HEK293T (cell line): ENCODE measurements at regions not wholly inside any gene's neighbourhood (a gene's known extent, or its start where the extent isn't known, plus 50 kb on each side); places are given as distances from the start of the nearest gene placed in this dataset.

ENCODE experiments used
- CTCF ChIA-PET: fragments of 350-600 bp; formaldehyde crosslinking; extraction: SDS; loops from one replicate; lab custom pipeline; 2021; ENCODE audit warnings: antibody characterized with exemption, inconsistent platforms; lab: Yijun Ruan, JAX
- POLR2A ChIA-PET: fragments of 350-600 bp; formaldehyde crosslinking; extraction: SDS; loops from one replicate; lab custom pipeline; 2020; ENCODE audit warnings: antibody characterized with exemption, inconsistent platforms; lab: Yijun Ruan, JAX
- DNase-seq: peaks from one replicate; pipeline ENCODE4 v3.0.0; 2012; ENCODE audit warnings: mixed read lengths; ENCODE audit errors: extremely low spot score
- ARNT ChIP-seq: fragments of 450-650 bp; IDR thresholded peaks from 2 replicates; pipeline ENCODE4 v1.6.1; 2017; ENCODE audit warnings: mild to moderate bottlenecking
- BHLHE40 ChIP-seq: fragments of 450-650 bp; IDR thresholded peaks from 2 replicates; pipeline ENCODE4 v1.6.1; 2016; ENCODE audit warnings: mild to moderate bottlenecking, moderate library complexity, borderline replicate concordance
- CTBP1 ChIP-seq: fragments of 450-650 bp; IDR thresholded peaks from 2 replicates; pipeline ENCODE4 v1.6.1; 2016; ENCODE audit warnings: borderline replicate concordance
- ELF4 ChIP-seq: fragments of 450-650 bp; IDR thresholded peaks from 2 replicates; pipeline ENCODE4 v1.6.1; 2017; ENCODE audit warnings: antibody characterized with exemption
- FOXA1 ChIP-seq: fragments of 450-650 bp; IDR thresholded peaks from 2 replicates; pipeline ENCODE4 v1.6.1; 2016; ENCODE audit warnings: mild to moderate bottlenecking
- FOXK2 ChIP-seq: fragments of 450-650 bp; IDR thresholded peaks from 2 replicates; pipeline ENCODE4 v1.6.1; 2016; ENCODE audit warnings: mild to moderate bottlenecking
- FOXM1 ChIP-seq: fragments of 450-650 bp; IDR thresholded peaks from 2 replicates; pipeline ENCODE4 v1.6.1; 2017; ENCODE audit warnings: mild to moderate bottlenecking, borderline replicate concordance
- HDGF ChIP-seq: fragments of 450-650 bp; IDR thresholded peaks from 2 replicates; pipeline ENCODE4 v1.6.1; 2017; ENCODE audit warnings: antibody characterized with exemption, borderline replicate concordance
- L3MBTL2 ChIP-seq: fragments of 450-650 bp; conservative IDR thresholded peaks from 2 replicates; pipeline ENCODE4 v1.6.1; 2016; ENCODE audit warnings: mild to moderate bottlenecking
- LEF1 ChIP-seq: fragments of 450-650 bp; IDR thresholded peaks from 2 replicates; pipeline ENCODE4 v1.6.1; 2017; ENCODE audit warnings: mild to moderate bottlenecking, borderline replicate concordance
- NFRKB ChIP-seq: fragments of 450-650 bp; IDR thresholded peaks from 2 replicates; pipeline ENCODE4 v1.6.1; 2016; ENCODE audit warnings: mild to moderate bottlenecking, moderate library complexity
- PKNOX1 ChIP-seq: fragments of 450-650 bp; IDR thresholded peaks from 2 replicates; pipeline ENCODE4 v1.6.1; 2016
- SP1 ChIP-seq: fragments of 450-650 bp; IDR thresholded peaks from 2 replicates; pipeline ENCODE4 v1.6.1; 2017
- SUZ12 ChIP-seq: fragments of 450-650 bp; IDR thresholded peaks from 2 replicates; pipeline ENCODE4 v1.6.1; 2016; ENCODE audit warnings: mild to moderate bottlenecking
- TARDBP ChIP-seq: fragments of 450-650 bp; IDR thresholded peaks from 2 replicates; pipeline ENCODE4 v1.6.1; 2016
- ZNF384 ChIP-seq: fragments of 450-650 bp; IDR thresholded peaks from 2 replicates; pipeline ENCODE4 v1.6.1; 2016

- no peak for TF ChIP-seq FOXK2
- TF ChIP-seq FOXA1, result no peak
- TF ChIP-seq L3MBTL2, result no peak
- no peak for TF ChIP-seq ELF4
- no peak for TF ChIP-seq NFRKB
- no peak for TF ChIP-seq LEF1
- TF ChIP-seq PKNOX1, result no peak
- TF ChIP-seq TARDBP, result no peak
- ChIA-PET CTCF (interaction anchor here (1.3 kb wide), 1 partner anchor 14 kb away, joined by 3 read pairs; no protein-coding TSS in a partner anchor), POLR2A (no interaction called here)
- DNase-seq, result no peak
These were observed 87.7 kb upstream of the TLL1 start for GRCh38 chr4:165785337-165785736.

DNA sequence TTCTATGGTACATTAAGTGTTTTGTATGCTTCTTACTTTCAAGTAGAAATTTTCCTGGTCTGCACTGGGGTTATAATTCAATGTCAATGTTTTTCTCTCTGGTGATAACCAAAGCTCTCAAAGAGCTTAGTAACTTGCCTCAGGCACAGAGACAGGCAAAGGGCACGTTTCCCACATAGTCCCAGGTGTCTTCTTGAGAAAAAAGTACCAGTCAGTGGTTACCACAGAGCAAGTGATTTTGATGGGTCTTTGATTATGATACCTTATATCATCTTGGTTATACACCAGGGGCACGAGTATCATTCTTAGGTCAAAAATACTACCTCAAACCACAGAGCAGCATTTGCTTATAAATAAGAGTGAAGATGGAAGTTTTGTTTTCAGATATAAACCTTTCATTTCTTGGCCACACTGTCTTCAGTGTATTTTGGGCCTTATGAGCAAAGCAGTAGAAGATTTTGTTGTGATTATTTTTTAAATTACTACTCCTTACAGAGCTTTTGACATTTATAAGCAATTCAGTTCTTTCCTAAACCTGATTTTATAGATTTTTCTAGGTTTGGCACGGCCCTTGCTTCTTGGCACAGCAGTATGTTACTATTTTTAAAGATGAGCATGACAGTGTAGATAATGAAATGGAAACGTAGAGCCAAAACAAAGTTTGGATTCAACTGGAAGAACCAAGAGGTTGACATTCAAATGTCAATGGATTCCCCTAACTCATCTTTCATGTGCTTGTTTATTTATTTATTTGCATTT lies 85.3 kb upstream of the TLL1 start:
- DNase-seq, result no peak
- CTCF ChIA-PET, result no interaction called here
- POLR2A ChIA-PET, result no interaction called here
- TF ChIP-seq BHLHE40 (no peak), L3MBTL2 (no peak), FOXM1 (no peak), NFRKB (no peak), CTBP1 (no peak), HDGF (no peak), ELF4 (no peak), FOXK2 (no peak), SP1 (no peak), LEF1 (no peak), TARDBP (no peak), FOXA1 (no peak), ZNF384 (no peak), SUZ12 (no peak), ARNT (no peak), PKNOX1 (no peak)

- ChIA-PET POLR2A (no interaction called here), CTCF (no interaction called here)
- no peak for TF ChIP-seq ARNT
- no peak for TF ChIP-seq SP1
- no peak for DNase-seq
These were observed 84.2 kb upstream of the TLL1 start for GRCh38 chr4:165788686-165789463.

DNA sequence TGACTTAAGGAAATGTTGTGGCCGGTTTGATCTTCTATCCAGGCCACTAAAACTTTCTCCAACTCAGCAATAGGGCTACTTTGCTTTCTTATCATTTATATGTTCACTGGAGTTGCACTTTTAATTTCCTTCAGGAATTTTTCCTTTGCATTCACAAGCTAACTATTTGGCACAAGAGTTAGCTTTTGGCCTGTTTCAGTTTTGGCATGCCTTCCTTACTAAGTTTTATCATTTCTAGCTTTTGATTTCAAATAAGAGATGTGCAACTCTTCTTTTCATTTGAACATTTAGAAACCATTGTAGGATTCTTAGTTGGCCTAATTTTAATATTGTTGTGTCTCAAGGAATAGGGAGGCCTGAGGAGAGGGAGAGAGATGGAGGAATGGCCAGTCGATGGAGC lies 79.8 kb upstream of the TLL1 start:
- POLR2A ChIA-PET, result no interaction called here
- TF ChIP-seq ARNT (no peak), SUZ12 (no peak), HDGF (no peak), FOXA1 (no peak), FOXM1 (no peak), ZNF384 (no peak), CTBP1 (no peak), PKNOX1 (no peak), LEF1 (no peak), L3MBTL2 (no peak)
- CTCF ChIA-PET, result interaction anchor here (1.0 kb wide), 1 partner anchor 9 kb away, joined by 3 read pairs; no protein-coding TSS in a partner anchor
- no peak for DNase-seq

DNA sequence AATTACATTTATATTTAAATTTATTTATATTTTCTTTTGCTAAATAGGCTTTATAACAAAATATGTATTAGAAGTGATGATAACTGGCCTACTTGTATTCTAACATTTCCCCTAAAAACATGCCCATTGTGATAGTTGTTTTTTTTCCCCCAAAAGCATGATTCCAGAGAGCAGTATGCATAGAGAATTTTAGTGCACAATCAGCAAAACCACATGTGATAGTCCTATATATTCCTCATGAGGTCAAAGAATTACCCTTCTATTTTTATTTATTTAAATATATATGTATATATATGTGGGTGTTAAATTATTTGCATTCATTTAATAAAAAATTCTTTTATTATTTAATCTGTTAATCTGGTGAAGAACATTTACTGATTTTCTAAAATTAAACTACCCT lies 78.2 kb upstream of the TLL1 start:
- ChIA-PET CTCF (no interaction called here), POLR2A (no interaction called here)
- DNase-seq, result no peak
- no peak for TF ChIP-seq FOXM1
- no peak for TF ChIP-seq SP1
- TF ChIP-seq LEF1, result no peak
- TF ChIP-seq ZNF384, result no peak
- TF ChIP-seq TARDBP, result no peak
- no peak for TF ChIP-seq ELF4
- no peak for TF ChIP-seq HDGF
- no peak for TF ChIP-seq ARNT
- no peak for TF ChIP-seq FOXA1
- TF ChIP-seq PKNOX1, result no peak
- TF ChIP-seq SUZ12, result no peak
